Stimulated activated CD4-positive, alpha-beta T cell treated with anti-CD3 and anti-CD28 coated beads, Interleukin-2, amount 100 ng/mL, for 4 hours (primary cell): ENCODE measurements at regions not wholly inside any gene's neighbourhood (a gene's known extent, or its start where the extent isn't known, plus 50 kb on each side); places are given as distances from the start of the nearest gene placed in this dataset.

Experiments used
- DNase-seq: peaks from one replicate; pipeline ENCODE4 v3.0.0-alpha.2; 2020; ENCODE audit warnings: low read depth

DNA sequence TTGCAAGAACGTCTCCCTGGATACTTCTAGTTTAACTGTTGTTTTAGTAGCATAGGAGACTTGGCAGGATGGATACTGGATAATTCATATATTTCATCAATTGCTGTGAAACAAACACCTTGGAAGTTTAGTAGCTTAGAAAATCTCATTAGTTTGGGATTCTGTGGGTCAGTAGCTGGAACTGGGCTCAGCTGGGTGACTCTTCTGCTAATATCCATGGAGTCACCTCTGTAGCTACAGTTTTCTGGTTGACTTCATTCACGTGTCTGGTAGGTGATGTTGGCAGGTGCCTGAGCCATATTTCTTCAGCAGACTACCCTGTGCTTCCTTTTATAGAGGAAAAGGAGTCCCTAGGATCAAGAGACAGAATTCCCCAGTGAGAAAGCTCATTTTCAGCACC lies 208.9 kb upstream of the PFKP start:
- DNase-seq, result no peak

DNA sequence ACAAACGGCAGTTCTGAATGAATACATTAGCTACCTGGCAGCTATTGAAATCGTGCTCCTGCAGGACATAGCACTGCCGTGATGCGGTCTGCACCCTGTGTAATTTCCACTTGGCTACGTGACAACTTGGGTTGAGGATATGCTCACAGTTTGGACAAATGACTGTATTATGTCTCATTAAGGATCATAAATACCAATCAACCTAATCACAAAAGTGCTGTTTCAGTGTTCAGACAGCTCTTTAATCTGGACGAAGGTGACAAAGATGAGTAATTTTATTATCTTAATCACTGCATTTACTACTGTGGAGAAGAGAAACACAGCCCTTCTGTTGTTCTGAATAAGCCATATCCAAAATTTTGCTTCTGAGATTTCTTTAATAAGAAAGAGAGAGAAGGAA lies 210.8 kb upstream of the PFKP start:
- DNase-seq, result no peak

DNA sequence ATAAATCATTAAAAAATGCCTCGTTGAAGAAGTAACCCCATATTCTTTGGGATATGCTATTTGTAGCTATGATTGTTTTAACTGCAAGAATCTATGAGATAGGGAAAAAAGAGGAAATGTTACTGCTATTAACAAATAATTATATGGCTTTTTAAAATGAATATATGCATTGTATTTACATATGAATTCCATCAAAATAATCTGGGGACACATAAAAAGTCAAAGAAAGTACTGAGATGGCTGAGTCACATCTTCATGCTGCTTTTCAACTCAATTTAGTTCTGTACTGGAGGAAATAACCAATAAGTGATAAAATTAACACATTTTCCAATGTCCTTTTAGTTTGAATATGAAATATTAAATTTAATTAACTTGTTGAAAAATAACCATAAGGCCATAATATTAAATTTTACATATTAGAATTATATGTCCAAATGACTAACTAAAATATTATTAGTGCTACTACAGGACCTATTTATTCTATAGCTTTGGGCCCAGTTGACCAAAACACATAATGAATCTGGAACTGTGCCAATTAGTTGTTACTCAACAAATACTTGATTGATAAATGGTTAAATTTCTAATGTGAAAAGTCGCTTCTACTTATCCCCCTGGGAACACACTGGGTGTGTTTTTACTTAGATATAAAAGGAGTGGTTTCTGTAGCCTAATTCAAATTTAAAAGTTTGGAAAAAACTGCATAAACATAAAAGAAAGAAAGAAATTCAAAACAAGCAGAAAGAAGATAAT lies 214.6 kb upstream of the PFKP start:
- no peak for DNase-seq

DNA sequence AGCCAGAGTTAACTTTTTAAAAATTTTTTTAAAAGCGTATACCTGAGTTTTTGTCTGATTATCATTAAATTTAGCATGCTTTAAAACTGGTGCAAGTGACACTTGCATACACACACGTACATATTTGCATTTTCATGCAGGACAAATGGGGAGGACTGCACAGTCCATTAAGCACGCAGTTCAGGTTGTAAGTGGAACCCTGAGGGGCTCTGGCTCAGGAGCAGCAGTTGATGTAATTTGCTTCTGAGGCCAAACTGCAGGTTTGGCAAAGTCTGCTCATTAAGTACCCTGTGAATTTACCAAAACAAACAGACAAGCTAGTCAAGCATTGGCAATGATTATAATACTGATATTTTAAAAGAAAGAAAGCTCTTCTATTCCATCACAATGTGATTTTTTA lies 215.8 kb upstream of the PFKP start:
- DNase-seq, result no peak

DNA sequence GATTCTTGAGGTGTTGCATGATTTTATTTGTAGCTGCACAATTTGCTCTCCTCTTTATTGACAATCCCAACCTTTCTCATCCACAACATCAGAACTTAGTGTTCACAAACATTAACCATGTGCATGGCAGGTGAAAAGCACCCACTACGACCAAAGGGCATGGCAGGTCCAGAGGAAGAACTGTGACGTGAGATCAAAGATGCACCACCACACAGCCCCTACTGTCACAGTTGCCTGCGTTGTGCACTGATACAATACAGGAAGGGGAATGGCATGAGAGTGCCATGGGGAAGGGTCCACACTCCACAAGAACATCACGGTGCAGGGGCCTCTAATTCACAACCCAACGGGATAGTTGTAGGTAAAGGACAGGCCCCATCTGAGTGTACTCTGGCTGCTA lies 217.1 kb upstream of the PFKP start:
- DNase-seq, result no peak

DNA sequence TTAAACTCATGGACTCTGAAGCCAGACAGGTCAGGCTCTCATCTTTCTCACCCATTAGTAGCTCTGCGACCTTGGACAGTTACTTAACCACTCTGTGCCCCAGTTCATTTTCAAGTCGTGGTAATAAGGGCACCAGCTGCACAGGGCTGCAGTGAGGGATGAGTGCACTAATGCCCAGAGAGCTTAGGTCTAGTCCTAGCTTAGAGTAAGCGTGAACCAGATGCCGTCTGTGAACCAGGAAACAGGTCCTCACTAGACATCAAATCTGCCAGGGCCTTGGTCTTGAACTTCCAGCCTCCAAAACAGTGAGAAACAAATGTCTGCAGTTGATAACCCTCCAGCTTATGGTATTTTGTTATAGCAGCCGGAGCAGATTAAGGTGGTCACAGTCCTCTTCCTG lies 222.4 kb upstream of the PFKP start:
- no peak for DNase-seq

DNA sequence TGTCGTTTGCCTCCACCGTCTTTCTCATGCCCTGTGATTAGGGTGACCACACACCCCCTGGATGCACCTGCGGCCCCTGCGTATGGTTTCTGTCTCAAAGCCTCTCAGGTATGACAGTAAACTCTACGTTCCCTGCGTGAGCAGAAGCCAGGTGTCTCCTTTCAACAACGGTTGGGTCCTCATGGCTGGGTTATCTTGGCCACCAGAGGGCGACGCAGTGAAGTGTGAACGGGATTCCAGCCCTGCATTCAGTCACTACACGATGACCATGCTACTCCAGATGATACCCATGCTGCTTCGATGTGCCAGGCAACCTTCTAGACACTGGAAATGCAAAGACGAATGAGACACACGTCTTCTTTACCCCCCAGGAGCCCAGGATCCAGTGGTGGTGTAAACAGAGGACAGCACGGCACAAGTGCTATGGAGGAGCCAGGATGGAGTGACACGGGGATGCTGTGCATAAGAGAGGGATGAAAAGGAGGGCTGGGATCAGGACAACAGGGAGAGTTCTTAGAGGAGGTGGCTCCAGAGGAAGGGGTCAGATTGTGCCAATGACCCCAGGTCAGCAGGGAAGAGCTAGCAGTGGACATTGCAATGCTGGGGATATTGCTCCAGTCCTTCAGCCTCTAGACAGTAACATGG lies 228.1 kb upstream of the PFKP start:
- no peak for DNase-seq

DNA sequence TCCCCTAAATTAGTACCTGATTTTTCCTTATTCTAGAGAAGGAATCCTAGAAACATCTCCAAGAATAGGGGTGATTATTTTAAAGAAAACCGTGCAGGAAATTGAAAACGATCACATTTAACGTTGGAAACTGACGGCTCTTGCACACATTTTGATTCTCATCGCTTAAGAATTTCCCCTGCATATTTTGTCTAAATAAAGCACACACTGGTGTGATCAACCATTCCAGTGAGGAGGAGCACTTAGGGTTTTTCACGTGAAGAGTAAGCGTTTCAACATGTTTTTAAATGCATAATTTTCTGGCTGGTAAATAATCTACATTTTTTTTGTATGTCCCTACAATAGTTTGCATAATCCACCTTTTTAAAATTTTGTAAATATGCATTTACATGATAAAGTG lies 229.7 kb upstream of the PFKP start:
- no peak for DNase-seq

DNA sequence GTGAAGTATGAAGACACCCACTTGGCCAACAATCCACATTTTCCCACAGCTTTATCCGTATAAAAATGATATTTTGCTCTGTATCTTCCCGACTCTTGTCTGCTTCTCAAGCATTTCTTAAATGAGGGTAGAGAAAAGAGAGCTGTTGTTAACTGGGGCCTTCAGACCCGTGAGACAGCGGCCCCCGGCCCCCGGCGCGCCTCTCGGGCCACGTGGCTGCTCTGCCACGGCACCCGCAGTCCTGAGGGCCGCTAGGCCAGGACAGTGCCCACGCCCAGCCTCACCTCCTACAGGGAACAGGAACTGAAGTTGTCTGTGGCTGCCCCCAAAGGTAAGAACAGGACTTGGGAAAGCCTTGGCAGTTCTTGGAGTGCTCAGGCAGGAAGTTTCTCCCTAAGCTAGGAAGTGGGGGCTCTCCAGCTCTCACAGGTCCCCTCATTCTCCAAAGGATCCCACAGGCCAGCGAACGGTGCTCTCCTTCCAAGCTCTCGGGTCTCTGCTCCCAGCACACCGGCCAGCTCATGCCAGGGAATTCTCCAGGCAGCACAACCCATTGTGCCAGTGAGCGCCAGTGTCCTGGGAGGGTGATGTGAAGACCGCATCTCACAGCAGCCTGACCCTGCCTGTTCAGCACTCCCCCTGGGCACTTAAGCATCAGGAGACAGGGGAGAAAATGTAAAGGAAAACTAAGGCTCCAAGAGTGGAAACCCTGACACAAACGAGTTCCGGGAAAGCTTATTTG lies 230.3 kb upstream of the PFKP start:
- DNase-seq, result no peak

DNA sequence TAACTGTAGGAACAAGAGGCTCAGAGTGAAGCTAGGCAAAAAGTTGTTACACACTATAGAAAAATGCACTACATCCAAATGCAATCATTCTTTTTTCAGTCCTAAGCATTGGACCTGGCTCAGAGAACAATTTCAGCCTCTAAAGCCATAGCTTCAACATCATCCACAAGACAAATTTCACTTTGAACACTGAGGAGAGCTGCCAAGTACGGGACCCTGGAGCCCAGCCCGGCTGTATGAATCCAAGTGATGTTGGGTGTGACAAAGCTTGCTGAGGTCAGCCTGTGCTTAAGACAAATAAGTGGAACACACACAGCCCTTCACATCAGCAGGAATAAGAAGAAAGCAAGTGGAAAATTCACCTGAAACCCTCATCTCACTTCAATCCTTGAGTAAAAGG lies 233.1 kb upstream of the PFKP start:
- DNase-seq, result no peak

DNA sequence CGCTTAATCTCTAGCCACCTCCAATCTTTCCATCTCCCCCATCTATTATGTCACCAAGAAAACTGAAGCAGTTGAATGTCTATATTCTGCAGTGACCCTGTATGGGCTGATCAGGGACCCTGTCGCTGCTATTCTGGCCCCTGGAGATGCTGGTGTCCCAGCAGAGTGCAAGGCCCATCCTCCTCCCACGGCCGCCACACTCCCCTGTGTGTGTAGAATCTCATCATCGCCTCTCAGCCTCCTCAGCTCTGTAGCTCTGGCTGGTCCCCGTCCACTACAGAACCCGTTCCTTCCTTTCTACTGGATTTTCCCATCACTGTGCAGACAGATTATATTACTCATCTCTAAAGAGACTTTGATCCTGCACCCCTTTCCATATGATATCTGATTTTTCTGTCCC lies 235.8 kb upstream of the PFKP start:
- DNase-seq, result no peak

DNA sequence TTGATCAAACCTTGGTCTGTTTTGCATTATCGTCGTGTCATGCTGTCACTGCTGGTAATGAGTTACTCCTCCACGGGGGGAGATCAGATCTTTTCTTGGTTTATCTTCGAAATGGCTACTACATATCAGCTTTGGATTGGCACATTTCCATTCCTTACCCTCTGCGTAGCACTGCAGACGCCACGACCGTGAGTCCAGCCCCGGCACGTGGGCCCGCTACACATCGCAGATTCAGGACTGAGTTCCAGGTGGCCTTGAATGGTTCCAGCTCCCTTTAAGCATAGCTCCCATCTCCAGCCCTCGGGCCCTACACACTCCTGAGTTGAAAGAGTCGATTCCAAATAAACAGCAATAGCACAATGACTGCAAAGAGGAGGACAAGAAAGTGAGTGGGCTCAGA lies 238.6 kb upstream of the PFKP start:
- no peak for DNase-seq

DNA sequence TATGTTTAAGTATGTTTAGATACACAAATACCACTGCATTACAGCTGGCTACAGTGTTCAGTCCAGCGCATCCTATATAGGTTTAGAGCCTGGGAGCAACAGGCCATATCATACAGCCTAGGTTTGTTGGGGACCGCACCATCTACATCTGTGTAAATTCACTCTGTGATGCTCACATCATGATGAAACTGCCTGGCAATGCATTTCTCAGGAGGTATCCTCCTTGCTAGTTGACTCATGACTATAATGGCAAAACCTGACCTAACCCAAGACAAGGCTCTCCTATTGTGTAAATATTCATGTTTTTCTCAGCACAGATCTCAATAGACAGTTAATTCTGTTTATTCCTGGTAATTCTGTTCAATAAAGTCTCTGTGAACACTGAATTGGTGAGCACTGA lies 240.7 kb upstream of the PFKP start:
- DNase-seq, result no peak

DNA sequence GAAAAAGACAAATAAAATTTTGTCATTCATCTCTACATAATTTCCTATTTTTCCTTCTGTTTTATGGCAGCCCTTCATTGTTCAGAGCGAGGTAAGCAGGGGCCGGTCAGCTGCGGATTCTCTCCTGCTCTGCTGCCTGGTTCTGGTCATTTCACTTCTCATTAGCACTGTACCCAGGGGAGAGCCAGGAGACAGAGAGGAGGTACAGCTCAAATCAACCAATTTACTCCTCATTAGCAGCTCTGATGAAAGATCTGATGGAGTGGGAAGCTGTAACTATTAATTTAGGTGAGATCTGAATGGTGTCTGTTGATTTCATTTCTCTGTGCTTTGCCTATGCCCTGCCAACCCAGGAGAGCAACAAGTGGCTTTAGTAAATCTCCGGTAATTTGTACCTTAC lies 241.5 kb upstream of the PFKP start:
- no peak for DNase-seq

DNA sequence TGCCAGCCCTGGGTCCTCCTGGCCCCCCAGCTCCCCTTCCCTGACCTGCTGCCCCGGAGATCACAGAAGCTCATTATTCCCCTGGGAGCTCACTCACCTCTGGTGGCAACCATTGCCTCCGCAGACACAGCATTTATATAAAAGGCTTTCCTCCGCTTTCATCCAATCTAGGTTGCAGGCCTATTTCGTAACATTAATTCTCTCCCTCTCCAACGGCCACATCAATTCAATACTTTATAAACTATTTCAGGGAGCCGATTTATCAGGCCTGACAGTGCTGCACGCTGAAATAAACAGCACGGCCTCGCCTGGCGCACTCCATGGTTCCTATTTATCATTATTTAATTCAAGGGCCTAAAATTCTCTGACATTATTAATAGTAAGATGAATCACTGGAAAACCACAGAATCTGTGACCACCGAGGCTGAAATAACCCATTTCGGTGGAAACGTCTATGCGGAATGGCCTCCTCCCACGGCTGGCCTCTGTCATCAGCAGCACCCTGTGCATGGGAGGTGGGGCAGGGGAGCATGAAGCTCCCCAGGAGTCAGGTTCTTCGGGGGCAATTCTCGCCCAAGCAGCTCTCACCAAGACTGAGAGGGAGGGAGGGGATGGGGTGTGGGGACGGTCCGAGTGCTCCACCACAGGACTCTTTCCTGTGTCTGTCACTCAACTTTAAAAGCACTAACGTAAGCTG lies 249.3 kb upstream of the PFKP start:
- DNase-seq, result no peak

DNA sequence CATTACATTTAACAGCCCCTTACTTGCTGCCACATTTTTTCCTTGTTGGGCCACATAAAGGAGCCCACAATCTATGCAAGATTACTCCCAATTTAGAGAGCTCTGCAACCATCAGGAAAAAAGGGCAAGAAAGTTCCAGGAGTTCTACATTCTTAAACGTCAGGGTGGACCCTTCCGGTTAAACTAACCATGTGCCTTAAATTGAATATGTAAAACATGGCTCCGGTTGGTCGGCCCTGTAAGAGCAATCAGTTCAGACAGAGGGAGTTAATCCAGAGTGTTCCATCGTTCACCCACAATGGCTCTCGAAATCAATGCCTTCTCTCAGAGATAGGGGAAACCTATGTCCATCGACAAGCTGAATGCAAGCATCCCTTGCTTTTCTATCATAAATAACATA lies 253.7 kb upstream of the PFKP start:
- no peak for DNase-seq

DNA sequence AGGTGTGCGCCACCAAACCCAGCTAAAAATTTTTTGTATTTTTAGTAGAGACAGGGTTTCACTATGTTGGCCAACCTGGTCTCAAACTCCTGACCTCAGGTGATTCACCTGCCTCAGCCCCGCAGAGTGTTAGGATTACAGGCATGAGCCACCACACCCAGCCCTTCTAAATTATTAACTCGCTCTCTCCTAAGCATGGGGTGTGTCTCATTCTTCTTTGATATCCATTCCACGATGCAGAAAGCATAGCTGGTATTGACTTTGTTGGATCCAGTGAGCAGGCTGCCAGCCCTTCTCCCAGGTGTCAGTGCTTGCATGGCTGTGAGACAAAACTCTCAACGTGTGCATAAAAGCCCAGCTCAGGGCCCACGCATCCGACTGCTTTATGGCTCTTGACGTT lies 254.1 kb upstream of the PFKP start:
- no peak for DNase-seq

DNA sequence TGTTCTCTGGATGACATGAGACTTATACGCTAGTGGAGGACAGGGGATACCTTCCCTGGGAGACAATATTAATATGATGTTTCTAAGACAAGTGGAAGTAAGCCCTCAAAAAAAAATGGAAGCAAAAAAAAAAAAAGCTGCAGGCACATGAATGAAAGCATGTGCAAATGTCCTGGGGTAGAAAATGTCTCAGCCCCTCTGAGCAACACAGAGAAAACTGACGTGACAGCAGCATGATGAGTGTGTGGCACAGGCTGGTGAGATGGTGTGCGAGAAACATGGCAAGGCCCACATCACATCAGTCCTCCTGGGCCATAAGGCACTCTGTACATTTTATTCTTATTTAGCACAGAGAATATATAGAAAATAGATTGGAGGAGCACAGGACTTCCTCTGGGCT lies 254.7 kb upstream of the PFKP start:
- DNase-seq, result no peak

DNA sequence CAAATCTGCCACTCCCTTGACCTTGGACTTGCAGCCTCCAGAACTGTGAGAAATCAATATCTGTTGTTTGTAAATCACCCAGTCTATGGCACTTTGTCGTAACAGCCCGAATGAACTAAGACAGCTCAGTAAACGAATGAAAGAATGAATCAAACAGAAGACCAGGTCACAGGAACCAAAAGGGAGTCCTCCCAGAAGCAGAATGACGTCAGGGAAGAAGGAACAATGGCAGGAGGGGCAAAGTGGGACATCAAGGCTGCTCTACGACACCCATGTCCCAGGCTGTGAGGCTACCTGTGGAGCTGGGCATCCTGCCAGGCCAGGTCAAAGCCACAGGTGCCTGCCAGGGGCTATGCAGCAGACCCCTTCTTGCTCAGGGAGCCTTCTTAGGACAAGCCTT lies 267.2 kb upstream of the PFKP start:
- no peak for DNase-seq

DNA sequence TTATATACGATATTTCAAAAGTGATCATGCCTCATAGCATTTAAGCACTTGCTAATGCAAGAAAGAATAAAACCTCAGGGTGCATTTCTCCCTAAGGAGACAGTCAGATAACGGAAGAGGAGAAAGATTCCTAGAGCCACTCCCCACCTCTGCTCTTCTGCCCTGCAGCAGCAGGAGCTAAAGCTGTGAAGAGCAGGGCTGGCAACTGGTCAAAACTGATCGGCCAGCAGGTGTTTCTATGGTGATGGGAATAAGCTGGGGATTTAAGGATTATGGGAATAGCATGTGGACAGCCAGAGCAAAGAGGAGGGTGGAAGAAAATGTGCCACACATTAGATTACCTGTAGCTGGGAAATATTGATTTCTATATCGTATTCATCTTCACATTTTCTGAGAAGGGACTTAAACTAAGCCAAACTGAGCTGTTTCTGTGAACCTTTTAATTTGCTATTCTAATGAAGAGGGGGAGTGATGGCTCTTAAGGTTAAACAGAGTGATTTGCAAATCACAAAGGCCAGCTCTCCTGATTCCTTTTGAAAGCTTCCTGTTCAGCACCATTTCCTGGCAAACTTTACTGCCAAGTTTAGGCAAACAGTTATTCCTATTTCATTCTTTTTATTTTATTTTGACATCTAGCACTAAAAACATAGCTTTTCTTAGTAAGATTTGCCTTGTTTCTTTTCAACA lies 268.9 kb upstream of the PFKP start:
- DNase-seq, result no peak

DNA sequence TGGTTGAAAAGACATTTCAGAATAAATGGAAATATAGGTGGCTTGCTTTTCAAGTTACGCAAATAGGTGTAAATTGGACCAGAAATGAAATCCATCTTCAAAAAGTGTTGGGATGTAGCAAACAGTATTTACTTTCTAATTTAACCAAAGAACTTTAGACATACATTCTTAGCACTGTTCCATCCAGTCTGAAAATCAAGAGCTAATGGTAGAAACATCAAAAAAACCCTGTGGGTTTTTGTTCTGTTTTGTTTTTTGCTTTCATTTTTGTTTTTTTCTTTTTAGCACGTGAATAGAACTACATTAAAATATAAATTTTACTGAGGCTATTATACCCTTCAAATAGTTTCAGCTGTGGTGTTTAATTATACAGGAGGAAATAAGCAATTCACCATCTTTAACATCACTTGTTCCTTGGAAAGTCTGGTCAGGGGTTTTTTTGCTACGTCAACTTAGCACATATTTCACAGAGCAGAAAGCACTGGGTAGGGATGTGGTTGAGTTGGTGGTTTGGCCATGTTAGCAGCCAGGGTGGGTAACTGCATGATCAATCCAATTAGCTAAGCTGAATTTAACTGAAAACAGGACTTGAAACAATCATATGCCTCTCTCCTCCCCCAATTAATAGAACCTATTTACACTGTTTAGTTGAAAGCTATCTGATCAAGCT lies 275.4 kb upstream of the PFKP start:
- DNase-seq, result no peak
